ENCODE measurements at regions not wholly inside any gene's neighbourhood (a gene's known extent, or its start where the extent isn't known, plus 50 kb on each side); places are given as distances from the start of the nearest gene placed in this dataset.

DNA sequence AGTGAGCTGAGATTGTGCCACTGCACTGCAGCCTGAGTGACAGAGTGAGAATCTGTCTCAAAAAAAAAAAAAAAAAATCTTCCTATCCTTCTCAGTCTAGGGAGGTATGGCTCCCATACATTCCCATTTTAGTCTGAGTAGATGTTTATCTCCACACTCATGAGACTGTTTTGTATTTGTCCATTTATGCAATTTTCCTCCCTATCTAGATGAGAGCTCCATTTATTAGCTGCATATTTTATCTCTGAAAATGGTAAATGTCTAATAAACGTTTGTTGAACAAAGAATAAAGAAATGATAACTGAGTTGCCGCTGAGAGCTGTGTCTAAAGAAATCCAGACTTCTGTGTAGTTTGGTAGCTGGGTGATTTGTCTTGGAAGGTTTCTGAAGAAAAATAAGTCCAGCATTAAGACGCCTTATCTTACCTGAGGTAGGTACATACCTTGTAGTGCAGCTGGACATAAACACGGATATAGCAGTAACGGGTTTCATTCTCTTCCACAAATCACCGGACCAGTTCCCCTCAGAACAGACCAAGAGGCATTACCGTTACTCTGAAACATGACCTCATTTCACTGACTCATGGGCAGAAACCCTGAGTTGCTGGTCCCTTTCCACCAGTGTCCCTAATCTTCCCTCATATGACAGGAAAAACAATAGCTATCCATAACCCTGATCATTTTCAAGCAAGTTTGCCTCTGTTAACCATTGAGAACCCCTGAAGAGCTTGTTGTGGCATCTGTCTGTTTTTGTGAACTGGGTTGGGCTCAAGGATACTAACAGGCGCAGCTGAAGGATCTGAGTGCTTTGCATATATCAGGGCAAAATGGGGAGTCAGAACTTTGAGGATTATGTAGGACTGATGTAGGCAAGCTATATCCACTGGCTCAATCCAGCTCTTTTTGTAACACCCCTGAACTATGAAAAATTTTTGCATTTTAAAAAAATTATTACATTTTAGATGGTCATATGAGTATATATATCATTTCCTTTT is 177.4 kb upstream of the XYLT1 start:
- no peak for DNase-seq (ENCODE audit: low spot score)

DNA sequence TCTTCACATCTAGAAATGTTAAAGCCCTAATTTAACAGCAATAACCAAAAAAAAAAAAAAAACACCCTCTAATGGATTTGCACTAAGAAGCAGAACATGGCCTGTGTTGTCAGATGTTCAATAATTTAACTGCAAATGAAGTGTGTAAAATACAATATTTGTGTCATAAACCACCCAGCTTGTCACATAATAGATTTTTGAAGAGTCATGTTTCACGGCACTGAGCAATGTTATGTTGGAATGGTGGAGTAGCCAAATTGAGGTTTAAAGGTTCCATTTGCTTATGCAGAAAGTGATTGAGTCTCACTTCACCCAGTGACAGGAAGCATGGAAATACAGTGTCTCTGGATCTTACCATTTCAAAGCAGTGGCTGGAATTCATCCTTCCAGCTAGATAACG is 173.2 kb upstream of the XYLT1 start:
- DNase-seq (ENCODE audit: low spot score): no peak

DNA sequence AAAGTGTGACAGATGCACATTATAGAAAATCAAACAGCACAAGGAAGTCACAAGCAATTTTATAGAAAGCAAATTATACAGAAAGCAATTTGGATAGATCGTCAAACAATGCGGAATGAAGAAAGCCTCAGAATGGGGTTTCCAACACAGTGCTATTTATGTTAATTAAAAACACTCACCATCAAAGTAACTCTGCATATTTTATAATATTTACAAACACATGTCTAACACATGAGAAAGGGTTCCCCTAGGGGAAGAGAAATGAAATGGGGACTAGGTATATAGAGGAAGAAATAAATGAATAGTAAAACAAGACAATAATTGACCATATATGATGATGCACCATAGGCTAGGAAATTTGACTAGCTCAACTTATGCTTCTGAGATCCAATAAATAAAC is 171.2 kb upstream of the XYLT1 start:
- no peak for DNase-seq (ENCODE audit: low spot score)

DNA sequence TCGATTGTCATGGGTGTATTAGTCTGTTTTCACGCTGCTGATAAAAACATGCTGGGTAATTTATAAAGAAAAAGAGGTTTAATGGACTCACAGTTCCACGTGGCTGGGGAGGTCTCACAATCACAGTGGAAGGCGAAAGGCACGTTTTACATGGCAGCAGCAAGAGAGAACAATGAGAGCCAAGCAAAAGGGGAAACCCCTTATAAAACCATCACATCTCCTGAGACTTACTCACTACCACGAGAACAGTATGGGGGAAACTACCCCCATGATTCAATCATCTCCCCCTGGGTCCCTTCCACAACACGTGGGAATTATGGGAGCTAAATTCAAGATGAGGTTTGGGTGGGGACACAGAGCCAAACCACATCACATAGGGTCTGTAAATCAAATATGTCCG is 167.4 kb upstream of the XYLT1 start:
- no peak for DNase-seq (ENCODE audit: low spot score)

DNA sequence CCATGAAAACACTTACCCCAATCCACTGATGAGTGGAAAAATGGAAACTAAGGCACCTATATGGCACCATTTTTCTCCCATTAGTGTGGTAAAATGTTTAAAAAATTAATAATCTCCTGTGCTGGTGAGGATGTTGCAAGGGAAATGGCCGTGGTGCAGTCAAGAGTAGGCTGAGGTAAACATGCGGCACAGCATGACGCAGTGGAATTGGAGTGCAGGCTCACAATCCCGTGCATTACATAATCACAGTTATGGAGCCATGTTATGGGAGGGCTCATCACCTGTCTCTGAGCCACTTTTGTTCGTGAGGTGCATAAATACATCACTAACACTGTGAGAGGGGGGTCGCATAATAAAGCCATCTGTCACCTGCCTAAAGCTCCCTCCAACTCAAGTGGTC is 164.4 kb upstream of the XYLT1 start:
- no peak for DNase-seq (ENCODE audit: low spot score)

DNA sequence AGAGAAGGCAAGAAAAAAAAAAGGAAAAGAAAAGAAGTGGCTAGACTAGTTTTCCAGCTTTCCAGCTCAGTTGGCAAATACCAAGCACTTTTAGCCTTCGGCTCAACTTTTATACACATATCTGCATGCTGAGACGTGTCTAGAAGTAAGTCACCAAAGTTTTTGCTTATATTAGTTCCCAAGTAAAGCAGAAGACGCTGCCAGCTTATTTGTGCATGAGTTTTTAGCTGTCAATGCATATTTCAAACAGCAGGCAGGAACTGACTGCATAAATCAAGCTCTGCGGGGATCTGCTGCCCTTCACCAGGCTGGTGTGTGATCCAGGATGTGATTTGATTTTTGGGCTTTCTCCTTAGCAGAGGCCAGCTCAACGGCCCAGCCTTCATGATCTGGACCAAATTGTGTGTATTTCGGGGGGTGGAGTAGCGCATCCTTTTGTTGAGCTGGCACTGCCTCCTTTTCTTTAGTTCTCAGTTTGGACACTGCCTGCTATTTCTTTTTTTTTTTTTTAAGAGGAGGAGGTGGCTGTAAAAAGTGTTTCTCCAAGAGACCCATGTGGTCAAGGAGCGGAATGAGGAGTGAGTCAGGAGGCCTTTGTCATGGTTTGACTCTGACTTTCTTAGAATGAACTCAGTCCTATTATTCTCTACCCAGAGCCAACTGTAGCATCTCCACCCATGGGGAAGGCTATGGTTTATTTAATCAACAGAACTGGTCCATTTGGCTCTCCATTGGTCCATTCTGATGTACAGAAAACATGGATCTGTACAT is 162.6 kb upstream of the XYLT1 start:
- no peak for DNase-seq (ENCODE audit: low spot score)

DNA sequence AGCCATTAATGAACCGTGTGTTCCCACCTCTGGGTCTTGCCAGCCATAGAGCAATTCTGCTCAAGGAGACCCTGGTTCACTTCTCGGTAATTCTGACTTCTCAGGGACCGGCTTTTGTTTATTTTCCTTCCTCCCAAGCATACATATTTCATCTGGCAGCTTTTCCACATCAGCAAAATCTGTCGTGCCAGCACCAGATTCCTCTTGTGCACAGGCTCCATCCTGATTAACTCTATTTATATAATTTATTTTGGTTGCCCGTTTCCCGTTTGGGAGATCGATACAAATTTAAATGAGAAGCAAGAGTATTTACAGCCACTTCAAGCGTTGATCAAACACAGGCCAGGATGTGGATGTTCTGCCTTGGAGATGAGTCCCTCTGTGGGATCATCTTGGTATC is 161.9 kb upstream of the XYLT1 start:
- DNase-seq (ENCODE audit: low spot score): no peak

DNA sequence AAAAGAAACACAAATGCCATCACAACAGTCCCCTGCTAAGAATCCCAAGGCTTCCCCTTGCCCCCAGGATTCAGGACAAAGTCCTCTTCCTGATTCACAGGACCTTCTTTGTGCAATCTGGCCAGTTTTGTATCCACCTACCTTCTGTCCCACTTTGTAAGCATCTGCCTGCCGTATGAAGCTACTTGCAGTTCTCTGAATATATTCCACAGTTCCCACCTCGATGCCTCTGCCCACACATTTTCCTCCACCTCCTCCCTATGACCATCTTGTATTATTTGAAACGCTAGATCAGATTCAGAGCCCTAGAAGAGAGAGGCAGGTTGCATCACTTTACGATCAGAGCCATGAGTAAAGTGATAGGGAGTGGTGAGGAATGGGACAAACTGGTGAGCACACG is 159.2 kb upstream of the XYLT1 start:
- no peak for DNase-seq (ENCODE audit: low spot score)

DNA sequence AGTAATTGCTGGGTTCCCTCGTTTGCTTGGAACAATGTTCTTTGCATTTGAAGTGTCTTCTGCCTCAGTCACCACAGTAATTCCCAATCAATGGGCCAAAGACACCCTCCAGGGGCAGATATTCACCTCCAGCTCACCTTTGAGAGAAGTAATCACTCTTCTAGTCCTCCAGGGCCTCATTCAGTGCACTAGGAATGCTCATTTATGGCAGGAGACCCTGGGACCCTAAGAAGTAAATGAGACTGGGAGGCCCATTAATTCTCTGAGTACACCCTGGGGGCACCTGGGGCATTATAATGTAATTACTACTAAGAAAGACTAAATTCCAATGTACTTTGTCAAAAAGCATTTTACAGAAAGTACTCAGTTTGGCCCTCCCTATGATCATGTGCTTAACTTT is 158.2 kb upstream of the XYLT1 start:
- DNase-seq (ENCODE audit: low spot score): no peak

DNA sequence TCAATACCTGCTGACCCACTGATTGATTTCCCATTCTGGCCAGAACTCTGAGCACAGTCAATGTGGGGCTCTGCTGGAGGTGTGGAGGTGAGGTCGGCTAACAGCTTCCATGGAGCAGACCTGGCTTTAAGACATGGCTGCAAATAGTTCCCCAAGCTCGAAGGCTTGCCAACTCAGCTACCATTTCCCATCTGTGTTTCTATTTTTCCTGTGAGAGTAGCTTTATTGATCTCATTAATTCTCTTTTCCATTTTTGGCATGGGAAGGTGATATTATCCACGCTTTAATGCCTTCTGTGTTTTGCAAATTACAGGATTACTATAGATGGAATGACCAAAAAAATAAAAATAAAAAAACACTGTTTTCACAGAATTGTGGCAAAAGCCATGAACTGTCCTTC is 151.6 kb upstream of the XYLT1 start:
- DNase-seq (ENCODE audit: low spot score): no peak

DNA sequence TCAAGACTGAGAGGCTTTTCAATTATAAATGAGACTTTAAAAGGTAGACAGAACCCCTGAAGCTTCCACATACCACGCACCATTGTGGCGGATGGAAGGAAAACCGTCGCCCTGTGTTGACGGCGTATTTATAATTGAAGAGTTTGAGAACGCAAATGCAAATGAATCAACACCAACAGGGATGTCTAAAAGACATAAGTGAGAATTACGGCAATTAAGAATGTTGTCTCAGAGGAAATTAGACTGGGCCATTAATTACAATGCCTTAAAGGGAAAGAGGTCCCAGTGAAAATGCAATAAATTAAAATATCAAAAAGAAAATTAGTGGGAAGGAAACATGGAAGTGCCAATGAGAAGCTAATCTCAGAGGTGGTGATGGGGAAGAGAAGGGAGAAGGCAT is 148.5 kb upstream of the XYLT1 start:
- no peak for DNase-seq (ENCODE audit: low spot score)

DNA sequence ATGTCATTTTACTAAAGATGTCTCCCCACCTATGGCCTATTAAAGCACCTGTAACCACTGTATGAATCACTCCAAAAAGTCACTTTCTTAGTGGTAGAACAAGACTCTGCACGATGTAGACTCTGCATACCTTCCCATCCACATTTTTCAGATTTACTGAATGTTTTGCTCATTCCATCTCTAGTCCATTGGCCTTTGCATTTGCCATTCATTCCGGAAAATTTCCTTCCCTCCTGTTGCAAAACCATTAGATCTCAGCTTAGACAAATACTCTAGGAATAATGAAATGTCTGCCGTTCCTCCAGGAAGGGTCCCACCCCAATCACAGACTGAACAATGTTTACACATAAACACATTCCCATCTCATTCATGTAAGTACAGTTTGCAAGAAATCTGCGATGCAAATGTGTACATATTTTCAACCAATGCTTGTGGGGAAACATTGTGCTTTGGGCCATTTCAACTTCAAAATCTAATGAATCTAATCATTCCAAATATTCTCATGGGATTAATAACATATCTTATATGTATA is 146.3 kb upstream of the XYLT1 start:
- DNase-seq (ENCODE audit: low spot score): no peak

DNA sequence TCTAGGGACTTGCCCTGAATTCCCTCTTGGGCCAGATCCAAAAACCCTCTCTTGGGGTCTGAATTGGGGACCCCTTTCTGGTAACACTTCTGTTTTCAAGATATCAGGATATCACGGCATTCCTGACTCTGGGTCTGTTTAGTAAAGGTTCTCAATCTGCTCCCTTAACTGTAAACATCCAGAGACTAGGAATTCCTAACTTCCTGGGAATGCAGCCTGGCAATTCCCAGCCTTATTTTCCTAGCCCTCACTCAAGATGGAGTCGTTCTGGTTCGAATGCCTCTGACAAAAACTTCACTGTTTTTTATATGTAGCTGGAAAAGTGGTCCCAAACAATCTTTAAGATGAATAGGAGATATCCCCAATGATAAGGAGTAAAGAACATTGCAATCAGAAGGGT is 141.6 kb upstream of the XYLT1 start:
- no peak for DNase-seq (ENCODE audit: low spot score)

DNA sequence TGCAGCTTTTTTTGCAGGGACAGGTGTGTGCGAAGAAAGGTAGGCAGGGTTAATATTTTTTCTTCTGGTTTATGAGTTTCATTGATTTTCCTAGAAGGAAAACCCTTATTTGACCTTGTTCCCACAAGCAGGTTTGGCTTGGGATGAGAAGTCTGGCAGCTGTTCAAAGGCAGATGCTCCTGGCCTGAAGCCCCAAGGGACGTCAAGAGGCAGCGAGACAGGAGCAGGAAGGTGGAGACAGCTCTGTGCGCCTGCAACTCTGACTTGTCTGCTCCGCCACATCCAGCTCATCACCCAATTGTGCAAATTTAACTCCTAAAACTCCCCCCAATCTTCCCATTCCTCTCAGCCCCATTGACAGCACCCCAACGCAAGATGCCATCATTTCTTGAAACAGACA is 136.8 kb upstream of the XYLT1 start:
- no peak for DNase-seq (ENCODE audit: low spot score)

DNA sequence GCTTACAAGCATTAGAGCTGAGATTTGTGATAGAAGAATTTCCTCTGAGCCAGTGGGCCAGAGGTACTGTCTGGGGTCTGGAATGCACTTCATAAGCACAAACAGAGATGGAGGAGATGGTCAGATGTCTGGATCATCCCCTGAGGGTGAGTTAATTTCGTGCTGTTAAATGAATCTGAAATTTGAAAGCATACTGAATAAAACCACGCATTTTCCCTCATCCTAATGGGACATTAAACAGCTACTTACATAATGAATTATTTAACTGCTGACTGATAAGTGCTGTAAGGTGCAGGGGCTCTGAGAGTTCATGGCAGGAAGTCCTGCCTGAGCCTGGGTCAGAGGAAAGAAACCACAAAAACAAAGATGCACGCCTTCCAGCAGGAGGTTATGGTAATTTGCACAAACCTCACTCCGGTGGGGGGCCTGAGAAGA is 136.3 kb upstream of the XYLT1 start:
- DNase-seq (ENCODE audit: low spot score): no peak

DNA sequence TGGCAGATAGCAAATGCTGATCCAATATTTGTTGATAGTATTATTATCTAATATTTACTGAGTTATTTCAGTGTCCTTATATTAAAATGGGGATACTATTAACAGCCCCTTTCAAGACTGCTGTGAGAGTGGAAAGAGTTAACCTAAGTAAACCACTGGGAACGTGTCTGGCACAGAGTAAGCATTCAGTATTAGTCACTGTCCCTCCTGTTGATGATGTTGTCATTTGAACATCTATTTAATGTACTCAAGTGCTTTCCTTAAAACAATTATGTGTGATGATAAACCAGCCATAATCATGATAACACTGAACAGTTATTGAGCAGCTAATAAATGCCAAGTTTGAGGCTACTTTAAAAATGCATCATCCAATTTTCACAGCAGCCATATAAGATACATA is 135.7 kb upstream of the XYLT1 start:
- no peak for DNase-seq (ENCODE audit: low spot score)

DNA sequence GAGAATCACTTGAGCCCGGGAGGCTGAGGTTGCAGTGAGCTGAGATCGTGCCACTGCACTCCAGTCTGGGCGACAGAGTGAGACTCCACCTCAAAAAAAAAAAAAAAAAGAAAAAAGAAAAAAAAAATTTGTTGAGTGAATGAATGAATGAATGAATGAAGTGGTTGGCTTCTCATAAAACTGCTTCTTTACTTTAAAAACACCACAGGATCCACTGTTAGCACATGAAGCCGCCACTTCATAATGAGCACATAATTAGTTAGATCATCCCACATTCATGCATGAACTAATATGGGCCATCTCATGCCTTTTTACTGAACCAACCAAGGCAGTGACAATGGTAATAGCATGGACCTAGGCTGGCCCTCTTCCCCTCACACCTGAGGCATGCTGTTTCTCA is 135.0 kb upstream of the XYLT1 start:
- DNase-seq (ENCODE audit: low spot score): no peak

DNA sequence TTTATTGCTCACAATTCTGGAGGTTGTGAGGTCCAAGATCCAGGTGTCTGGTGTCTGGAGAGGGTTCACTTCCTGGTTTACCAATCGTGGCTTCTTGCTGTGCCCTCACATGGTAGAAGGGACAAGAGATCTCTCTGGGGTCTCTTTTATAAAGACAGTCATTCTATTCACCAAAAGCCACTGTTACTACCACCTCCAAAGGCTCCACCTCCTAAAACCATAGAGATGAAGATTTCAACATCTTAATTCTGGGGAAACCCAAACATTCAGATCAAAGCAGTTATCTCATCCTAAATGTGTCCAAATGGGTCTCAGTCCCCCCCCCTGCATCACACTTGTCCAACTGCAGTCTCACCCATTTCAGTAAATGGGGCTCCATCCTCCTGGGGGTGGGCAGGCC is 132.9 kb upstream of the XYLT1 start:
- DNase-seq (ENCODE audit: low spot score): no peak

DNA sequence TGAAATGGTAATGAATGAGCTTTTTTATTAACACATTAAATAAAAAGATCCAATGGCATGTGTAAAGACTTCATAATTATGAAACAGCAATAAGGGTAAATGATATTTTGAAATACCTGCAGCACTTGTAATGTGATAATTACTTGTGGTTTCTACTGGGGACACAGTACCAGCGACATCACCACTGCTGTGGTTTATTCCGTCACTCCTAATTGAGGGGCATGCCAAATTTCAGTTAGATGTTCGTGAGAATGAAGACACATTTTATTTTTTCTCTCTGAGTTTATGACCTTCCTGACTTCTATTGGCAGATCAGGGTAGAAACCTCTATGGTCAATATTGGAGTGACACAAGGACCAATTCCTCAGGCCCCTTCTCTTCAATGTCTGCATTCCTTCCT is 131.9 kb upstream of the XYLT1 start:
- DNase-seq (ENCODE audit: low spot score): no peak

DNA sequence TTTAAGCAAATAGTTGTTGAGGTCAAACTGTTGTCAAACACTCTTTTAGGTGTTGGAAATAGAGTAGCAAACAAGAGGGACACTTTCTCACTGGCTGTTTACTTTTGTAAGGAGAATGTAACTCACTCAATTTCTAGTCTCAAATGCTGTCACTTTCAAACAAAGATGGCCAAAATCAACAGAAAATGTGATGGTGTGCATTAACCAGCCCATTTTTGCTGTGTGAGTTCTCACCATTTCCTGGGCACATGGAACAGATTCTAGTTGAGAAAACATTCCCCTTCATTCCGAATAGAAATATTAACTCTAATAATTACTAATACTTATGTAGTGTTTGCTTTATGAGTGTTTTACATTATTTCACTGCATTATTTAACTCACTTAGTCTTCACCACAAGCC is 128.2 kb upstream of the XYLT1 start:
- no peak for DNase-seq (ENCODE audit: low spot score)

DNA sequence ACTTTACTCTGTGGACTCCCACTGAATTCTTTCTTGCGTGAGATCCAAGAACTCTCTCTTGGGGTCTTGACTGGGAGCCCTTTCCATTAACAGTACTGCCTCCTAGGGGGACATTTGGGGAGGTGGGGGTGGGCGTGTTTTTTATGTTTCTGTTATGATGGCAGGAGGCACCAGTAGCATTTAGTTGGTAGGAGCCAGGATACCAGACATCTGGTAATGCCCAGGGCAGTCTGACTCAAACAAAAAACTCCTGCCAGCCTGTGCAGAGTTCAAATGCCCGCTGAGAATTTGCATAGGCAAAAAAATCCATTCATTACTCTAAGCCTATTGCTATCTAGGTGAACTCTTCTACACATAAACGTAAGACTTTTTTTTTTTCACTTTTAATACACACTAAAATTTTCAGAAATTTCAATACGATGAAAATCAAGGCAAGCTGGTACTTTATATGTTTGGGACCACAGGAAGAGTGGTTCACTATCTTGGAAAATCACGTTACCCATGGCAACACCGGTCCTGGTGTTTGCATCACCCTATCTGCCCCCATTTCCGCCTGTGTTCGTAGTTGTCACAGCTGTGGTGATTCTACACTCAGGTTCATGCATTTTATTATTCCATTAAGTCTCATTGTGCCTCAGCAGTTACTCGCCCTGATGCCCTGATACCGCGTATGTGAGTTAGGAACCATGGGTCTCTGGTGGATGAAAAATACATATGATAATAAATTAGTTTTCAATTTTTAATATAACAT is 121.1 kb upstream of the XYLT1 start:
- DNase-seq (ENCODE audit: low spot score): no peak

Data from kidney capillary endothelial cell (primary cell).